ENCODE measurements at regions not wholly inside any gene's neighbourhood (a gene's known extent, or its start where the extent isn't known, plus 50 kb on each side); places are given as distances from the start of the nearest gene placed in this dataset.

DNA sequence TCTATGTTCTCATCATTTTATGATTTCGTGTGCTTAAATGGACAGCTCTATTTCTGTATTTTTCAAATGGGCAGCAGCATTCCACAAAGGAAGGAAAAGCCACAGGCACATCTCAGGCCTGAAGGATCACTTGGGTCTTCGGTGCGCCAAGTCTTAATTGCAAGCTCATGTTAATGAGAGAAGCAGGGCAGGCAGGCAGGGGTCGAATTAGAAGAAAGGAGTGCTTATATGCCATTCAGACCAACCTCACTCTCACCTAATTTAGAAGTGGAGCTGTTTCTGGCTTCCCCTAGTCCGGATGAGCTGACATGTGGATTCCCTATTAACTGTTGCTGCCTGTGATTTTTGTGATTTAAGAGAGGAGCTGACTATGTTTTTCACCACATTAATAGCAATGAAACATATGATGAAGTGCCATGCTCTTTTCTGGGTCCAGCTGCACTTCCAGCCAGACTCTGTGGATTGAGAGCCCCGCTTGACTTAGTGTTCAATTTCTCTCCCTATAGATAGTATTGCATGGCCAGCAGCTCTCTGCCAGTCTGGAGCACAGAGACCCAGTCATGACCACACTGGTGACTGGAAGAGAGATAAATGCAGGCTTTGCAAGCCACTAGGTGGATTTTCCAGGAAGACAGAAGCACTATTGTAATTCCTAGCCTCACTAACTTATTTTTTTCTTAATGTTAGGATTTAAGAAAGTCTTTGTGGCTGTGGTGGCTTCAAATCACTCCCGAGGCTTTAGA lies 373.9 kb upstream of the FAT3 start:
- no peak overlapping the region for H3K4me3 ChIP-seq
- no peaks in the 10 kb centered on the region for H3K36me3 ChIP-seq
- ATAC-seq (ENCODE audit: low FRiP score in 2 of 2) (no peak), DNase-seq (no peak)
- H3K27ac ChIP-seq = no peak overlapping the region
- H3K4me1 ChIP-seq = no peaks in the 10 kb centered on the region
- WGBS, 2 donors = 68 to 70% methylated on average over 7 of the region's 7 CpGs
- TF ChIP-seq POLR2A (IDR thresholded peaks at IDR 0.05) = no peak
- TF ChIP-seq EP300 (IDR thresholded peaks at IDR 0.05) = no peak
- TF ChIP-seq, protein P1, sequence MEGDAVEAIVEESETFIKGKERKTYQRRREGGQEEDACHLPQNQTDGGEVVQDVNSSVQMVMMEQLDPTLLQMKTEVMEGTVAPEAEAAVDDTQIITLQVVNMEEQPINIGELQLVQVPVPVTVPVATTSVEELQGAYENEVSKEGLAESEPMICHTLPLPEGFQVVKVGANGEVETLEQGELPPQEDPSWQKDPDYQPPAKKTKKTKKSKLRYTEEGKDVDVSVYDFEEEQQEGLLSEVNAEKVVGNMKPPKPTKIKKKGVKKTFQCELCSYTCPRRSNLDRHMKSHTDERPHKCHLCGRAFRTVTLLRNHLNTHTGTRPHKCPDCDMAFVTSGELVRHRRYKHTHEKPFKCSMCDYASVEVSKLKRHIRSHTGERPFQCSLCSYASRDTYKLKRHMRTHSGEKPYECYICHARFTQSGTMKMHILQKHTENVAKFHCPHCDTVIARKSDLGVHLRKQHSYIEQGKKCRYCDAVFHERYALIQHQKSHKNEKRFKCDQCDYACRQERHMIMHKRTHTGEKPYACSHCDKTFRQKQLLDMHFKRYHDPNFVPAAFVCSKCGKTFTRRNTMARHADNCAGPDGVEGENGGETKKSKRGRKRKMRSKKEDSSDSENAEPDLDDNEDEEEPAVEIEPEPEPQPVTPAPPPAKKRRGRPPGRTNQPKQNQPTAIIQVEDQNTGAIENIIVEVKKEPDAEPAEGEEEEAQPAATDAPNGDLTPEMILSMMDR (IDR thresholded peaks at IDR 0.05) = no peak
- no peak for TF ChIP-seq POLR2AphosphoS5 (IDR thresholded peaks at IDR 0.05)
- H3K27me3 ChIP-seq = no peaks in the 10 kb centered on the region
- no peaks in the 10 kb centered on the region for H3K9me3 ChIP-seq

DNA sequence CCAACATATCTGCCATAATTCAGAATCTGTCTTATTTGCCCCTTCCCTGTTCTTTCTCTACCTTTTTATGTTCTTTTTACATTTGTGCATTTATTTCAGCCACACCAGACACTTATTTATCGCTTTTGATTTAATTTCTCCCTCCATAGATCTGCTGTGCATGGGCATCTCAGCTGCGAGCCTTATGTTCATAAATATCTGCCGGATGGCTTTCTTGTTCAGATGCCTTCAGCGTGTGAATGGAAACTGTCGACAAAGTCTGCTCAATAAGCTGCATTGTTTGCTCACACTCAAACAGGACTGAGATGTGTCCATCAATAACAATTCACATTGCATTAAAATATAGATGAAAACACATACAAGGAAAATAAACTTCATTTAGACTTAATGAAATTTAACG lies 374.6 kb upstream of the FAT3 start:
- ATAC-seq (ENCODE audit: low FRiP score in 2 of 2) (no peak), DNase-seq (no peak)
- Histone ChIP-seq H3K27me3 (no peaks in the 10 kb centered on the region), H3K27ac (no peak overlapping the region), H3K4me3 (no peak overlapping the region), H3K36me3 (no peaks in the 10 kb centered on the region), H3K9me3 (no peaks in the 10 kb centered on the region), H3K4me1 (no peaks in the 10 kb centered on the region)
- WGBS, 2 donors = 90 to 91% methylated on average over 6 of the region's 6 CpGs
- TF ChIP-seq POLR2AphosphoS5 (IDR thresholded peaks at IDR 0.05) (no peak), EP300 (IDR thresholded peaks at IDR 0.05) (no peak), POLR2A (IDR thresholded peaks at IDR 0.05) (no peak)
- TF ChIP-seq, protein P1 (IDR thresholded peaks at IDR 0.05) = no peak

DNA sequence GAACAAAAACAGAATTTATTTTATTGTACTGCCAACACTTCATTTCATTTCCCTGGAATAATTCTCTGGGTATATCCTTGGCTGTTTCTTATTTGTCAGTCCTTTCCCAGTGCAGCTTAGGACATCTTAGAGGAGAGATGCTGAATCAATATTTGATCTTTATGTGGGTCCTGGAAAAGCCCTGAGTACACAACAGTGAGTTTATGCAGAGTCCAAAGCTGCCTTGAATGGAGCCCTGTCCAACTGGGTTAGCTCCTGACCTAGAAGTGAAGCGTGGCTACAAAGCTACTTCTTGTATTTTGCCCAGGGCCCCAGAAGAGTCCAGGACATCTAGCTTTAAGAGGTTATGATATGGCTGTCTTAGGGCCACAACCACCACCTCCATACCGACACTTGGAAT lies 378.0 kb upstream of the FAT3 start:
- no peak overlapping the region for H3K4me3 ChIP-seq
- no peak overlapping the region for H3K27ac ChIP-seq
- no peaks in the 10 kb centered on the region for H3K27me3 ChIP-seq
- TF ChIP-seq POLR2AphosphoS5 (IDR thresholded peaks at IDR 0.05) = no peak
- TF ChIP-seq POLR2A (IDR thresholded peaks at IDR 0.05) = no peak
- no peaks in the 10 kb centered on the region for H3K4me1 ChIP-seq
- ATAC-seq (ENCODE audit: low FRiP score in 2 of 2) (no peak), DNase-seq (no peak)
- no peaks in the 10 kb centered on the region for H3K9me3 ChIP-seq
- 67 to 78% methylated on average over 2 of the region's 2 CpGs for WGBS, 2 donors
- no peaks in the 10 kb centered on the region for H3K36me3 ChIP-seq

DNA sequence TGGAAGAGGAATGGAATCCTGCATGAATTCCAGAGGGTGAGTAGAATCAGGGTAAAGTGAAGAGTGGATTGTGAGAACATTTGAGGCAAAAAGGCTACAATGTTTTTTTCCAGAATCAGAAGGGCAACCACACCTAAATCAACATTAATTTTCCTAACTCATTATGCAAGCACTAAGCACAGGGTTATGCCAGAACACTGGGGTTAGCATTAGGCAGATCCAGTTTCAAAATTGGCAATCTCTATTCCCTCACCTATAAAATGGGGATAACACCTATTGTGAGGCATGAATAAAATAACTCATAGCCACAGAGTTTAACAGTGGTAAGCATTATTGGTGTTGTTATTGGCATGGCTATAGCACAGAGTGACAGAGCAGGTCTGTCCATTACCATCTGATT lies 378.6 kb upstream of the FAT3 start:
- Histone ChIP-seq H3K36me3 (no peaks in the 10 kb centered on the region), H3K4me1 (no peaks in the 10 kb centered on the region), H3K9me3 (no peaks in the 10 kb centered on the region), H3K27ac (no peak overlapping the region), H3K27me3 (no peaks in the 10 kb centered on the region), H3K4me3 (no peak overlapping the region)
- DNase-seq (no peak), ATAC-seq (ENCODE audit: low FRiP score in 2 of 2) (no peak)
- TF ChIP-seq POLR2AphosphoS5 (IDR thresholded peaks at IDR 0.05) (no peak), POLR2A (IDR thresholded peaks at IDR 0.05) (no peak), EP300 (IDR thresholded peaks at IDR 0.05) (no peak)
- TF ChIP-seq, protein P1 (IDR thresholded peaks at IDR 0.05) = no peak

DNA sequence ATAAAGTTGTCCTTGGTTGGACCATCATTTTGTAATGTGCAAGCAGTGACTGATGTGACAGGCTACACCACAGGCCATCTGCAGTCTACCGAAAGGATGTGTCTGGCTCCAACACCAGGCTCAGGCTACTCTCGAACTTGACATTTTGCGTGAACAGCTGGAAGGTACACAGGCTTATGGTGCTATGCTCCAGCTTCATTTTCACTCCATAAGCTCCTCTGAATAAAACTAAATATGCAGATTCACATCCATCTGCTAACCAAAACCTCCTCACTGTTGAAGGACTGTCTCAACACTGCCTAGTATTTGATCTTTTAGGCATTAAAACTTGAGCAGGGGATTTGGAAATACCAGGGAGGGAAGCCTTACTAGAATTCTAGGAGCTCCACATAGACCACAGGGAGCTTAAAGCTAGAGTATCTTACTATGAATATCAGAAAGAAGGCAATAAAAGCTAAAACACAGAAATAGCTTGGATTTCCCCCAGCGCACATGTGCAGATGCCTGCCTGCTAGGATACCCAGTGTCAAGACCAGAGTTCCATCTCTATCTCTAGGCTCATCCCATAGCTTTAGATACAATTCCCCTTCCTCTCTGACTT lies 383.9 kb upstream of the FAT3 start:
- H3K4me3 ChIP-seq = no peak overlapping the region
- ATAC-seq (ENCODE audit: low FRiP score in 2 of 2) = no peak
- DNase-seq = no peak
- H3K27me3 ChIP-seq = no peaks in the 10 kb centered on the region
- H3K36me3 ChIP-seq = no peaks in the 10 kb centered on the region
- no peaks in the 10 kb centered on the region for H3K9me3 ChIP-seq
- no peak overlapping the region for H3K27ac ChIP-seq
- TF ChIP-seq EP300 (IDR thresholded peaks at IDR 0.05) = no peak
- TF ChIP-seq, protein P1 (IDR thresholded peaks at IDR 0.05) = no peak
- 90 to 98% methylated on average over 4 of the region's 4 CpGs for WGBS, 2 donors
- H3K4me1 ChIP-seq = no peaks in the 10 kb centered on the region
